ENCODE measurements at regions not wholly inside any gene's neighbourhood (a gene's known extent, or its start where the extent isn't known, plus 50 kb on each side); places are given as distances from the start of the nearest gene placed in this dataset.

DNA sequence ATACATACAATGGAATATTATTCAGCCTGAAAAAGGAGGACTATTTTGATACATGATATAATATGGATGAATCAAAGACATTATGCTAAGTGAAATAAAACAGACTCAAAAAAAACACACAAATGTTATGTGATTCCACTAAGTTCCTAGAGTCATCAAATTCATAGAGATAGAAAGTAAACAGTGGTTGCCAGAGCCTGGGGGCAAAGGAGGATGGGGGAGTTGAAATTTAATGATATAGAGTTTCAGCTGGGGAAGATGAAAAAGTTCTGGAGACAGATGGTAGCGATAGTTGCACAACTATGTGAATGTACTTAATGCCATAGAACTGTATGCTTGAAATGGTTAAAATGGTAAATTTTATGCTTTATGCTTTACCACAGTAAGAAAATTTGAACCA is 119.7 kb downstream of the METTL4 start:
- H3K36me3 Mint-ChIP-seq (ENCODE audit: insufficient read depth), result no peaks in the 10 kb centered on the region
- H3K4me3 Mint-ChIP-seq (ENCODE audit: low read depth), result no peak overlapping the region
- H3K4me1 Mint-ChIP-seq (ENCODE audit: low read depth), result no peaks in the 10 kb centered on the region
- DNase-seq (ENCODE audit: low spot score, unreplicated experiment), result no peak
- TF ChIP-seq CTCF (IDR thresholded peaks at IDR 0.05; ENCODE audit: unreplicated experiment), result no peak
- H3K27me3 Mint-ChIP-seq, result no peaks in the 10 kb centered on the region
- no peak overlapping the region for H3K27ac Mint-ChIP-seq
- H3K9me3 Mint-ChIP-seq (ENCODE audit: low read depth), result peaks cover 8% of the 10 kb centered on the region

DNA sequence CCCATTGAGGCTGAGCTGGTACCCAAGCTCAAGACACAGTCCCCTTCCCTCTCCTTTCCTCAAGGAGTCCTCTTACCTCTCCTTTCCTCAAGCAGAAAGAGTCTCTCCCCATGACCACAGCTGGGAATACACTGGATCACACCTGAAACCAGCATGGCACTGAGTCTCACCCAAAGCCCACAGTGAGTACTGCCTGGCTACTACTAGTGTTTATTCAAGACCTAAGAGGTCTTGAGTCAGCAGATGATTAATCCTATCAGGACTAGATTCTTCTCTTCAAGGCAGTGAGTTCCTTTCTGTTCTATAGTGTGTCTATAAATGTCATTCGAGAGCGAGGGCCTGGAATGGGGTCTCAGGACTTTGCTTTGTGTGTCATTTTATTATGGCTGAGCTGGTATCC is 111.4 kb downstream of the METTL4 start:
- no peak for DNase-seq (ENCODE audit: low spot score, unreplicated experiment)
- Mint-ChIP-seq H3K9me3 (ENCODE audit: low read depth) (peaks cover 26% of the 10 kb centered on the region), H3K36me3 (ENCODE audit: insufficient read depth) (peaks cover 2% of the 10 kb centered on the region), H3K4me1 (ENCODE audit: low read depth) (peaks cover 13% of the 10 kb centered on the region), H3K27ac (no peak overlapping the region), H3K4me3 (ENCODE audit: low read depth) (no peak overlapping the region), H3K27me3 (no peaks in the 10 kb centered on the region)
- no peak for TF ChIP-seq CTCF (IDR thresholded peaks at IDR 0.05; ENCODE audit: unreplicated experiment)

DNA sequence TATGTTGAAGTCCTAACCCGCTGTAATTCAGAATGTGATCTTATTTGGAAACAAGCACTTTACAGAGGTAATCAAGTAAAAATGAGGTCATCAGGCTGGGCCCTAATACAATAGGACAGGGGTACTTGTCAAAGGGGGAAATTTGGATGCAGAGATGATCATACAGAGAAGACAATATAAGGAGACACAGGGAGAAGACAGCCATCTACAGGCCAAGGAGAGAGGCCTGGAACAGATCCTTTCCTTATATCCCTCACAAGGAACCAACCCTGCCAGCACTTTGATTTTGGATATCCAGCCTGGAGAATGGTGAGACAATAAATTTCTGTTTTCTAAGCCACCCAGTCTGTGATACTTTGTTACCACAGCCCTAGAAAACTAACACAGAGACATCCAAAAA is 104.3 kb downstream of the METTL4 start:
- no peak for TF ChIP-seq CTCF (IDR thresholded peaks at IDR 0.05; ENCODE audit: unreplicated experiment)
- Mint-ChIP-seq H3K4me1 (ENCODE audit: low read depth) (peaks cover under 1% of the 10 kb centered on the region), H3K36me3 (ENCODE audit: insufficient read depth) (no peaks in the 10 kb centered on the region)

DNA sequence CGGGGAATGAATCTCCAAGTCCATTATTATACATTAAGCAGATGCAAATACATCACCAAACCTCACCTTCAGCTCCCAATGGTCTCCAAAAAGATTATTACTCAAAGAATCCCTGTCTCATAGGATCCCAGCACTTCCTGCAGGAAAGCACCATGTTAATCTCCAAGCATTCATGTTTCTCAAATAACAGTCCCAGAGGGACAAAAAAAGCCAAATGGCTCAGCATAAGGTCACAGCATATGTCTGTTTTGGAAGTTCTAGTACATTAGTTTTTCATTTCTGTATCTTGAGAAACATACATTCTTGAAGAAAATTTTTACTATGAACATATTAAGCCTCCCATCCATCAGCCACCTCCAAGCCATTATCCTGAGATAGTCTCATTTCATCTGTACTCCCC is 103.3 kb downstream of the METTL4 start:
- Mint-ChIP-seq H3K27ac (no peak overlapping the region), H3K4me3 (ENCODE audit: low read depth) (no peak overlapping the region), H3K4me1 (ENCODE audit: low read depth) (no peaks in the 10 kb centered on the region), H3K27me3 (no peaks in the 10 kb centered on the region), H3K36me3 (ENCODE audit: insufficient read depth) (no peaks in the 10 kb centered on the region), H3K9me3 (ENCODE audit: low read depth) (peaks cover 9% of the 10 kb centered on the region)
- no peak for DNase-seq (ENCODE audit: low spot score, unreplicated experiment)
- no peak for TF ChIP-seq CTCF (IDR thresholded peaks at IDR 0.05; ENCODE audit: unreplicated experiment)

More for the DNA sequence above, 104.3 kb downstream of the METTL4 start:
- DNase-seq (ENCODE audit: low spot score, unreplicated experiment), result no peak
- Mint-ChIP-seq H3K27ac (no peak overlapping the region), H3K4me3 (ENCODE audit: low read depth) (no peak overlapping the region), H3K9me3 (ENCODE audit: low read depth) (peaks cover 6% of the 10 kb centered on the region), H3K27me3 (no peaks in the 10 kb centered on the region)

DNA sequence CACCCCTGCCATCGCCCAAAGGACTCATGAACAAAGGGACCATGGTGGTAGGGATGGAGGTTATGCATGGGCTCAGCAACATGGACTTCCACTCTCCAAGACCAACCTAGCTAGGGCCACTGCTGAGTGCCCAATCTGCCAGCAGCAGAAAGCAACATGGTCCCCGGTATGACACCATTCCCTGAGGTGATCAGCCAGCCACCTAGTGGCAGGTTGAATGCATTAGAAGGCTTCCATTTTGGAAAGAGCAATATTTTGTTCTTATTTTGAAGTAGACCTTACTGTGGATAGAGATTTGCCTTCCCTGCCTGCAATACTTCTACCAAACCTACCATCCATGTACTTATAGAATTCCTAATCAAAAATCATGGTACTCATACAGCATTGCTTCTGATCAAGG is 99.8 kb downstream of the METTL4 start:
- Mint-ChIP-seq H3K27me3 (peaks cover 2% of the 10 kb centered on the region), H3K4me1 (ENCODE audit: low read depth) (peaks cover 1% of the 10 kb centered on the region), H3K4me3 (ENCODE audit: low read depth) (no peak overlapping the region), H3K9me3 (ENCODE audit: low read depth) (peaks cover 9% of the 10 kb centered on the region), H3K36me3 (ENCODE audit: insufficient read depth) (no peaks in the 10 kb centered on the region), H3K27ac (no peak overlapping the region)
- peak; percentile 18 for TF ChIP-seq CTCF (IDR thresholded peaks at IDR 0.05; ENCODE audit: unreplicated experiment)
- DNase-seq (ENCODE audit: low spot score, unreplicated experiment), result no peak
